GM19452 (cell line): ENCODE measurements at regions not wholly inside any gene's neighbourhood (a gene's known extent, or its start where the extent isn't known, plus 50 kb on each side); places are given as distances from the start of the nearest gene placed in this dataset.
"Not testable (repeated sequence)": the region's sequence is repeated elsewhere in the genome, so short reads cannot be mapped to it uniquely, and the experiment has no call there.

Experiments
- ATAC-seq: cut with Tn5 transposase; IDR thresholded peaks from one replicate; pipeline ENCODE4 v1.9.1; 2021; ENCODE audit not compliant: unreplicated experiment

DNA sequence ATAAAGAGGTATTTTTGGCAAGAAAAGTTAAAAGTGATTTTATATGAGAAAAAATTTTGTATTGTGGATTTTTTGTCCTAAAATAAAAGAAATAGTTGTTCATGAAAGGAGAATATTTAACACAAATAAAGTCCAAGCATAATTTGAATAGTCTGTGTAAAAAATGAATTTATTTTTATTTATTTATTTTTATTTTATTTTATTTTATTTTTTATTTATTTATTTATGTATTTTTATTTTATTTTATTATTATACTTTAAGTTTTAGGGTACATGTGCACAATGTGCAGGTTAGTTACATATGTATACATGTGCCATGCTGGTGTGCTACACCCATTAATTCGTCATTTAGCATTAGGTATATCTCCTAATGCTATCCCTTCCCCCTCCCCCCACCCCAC, 948.9 kb upstream of the ADGRB3 start:
- not testable (repeated sequence) for ATAC-seq

DNA sequence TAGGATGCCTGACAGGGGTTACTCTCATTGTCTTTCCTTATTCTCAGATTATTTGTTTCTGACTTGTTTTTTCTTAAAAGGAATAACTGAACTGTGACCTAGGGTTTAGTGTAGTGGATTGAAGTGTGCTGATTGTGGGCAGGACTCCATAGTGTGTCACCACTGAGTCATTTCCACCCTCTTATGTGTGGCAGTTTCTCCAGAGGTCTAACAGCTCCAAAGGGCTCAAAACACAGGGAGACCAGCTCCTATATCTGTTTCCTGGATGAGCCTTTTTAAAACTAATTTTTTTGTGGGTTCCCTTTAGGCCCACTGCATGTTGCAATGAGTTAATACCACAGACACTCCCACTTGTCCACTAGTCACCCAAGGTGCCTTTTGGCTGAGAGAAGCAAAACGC, 951.1 kb upstream of the ADGRB3 start:
- ATAC-seq = no peak

GRCh38 chr6:67680297-67680932, 954.7 kb upstream of the ADGRB3 start:
- no peak for ATAC-seq

DNA sequence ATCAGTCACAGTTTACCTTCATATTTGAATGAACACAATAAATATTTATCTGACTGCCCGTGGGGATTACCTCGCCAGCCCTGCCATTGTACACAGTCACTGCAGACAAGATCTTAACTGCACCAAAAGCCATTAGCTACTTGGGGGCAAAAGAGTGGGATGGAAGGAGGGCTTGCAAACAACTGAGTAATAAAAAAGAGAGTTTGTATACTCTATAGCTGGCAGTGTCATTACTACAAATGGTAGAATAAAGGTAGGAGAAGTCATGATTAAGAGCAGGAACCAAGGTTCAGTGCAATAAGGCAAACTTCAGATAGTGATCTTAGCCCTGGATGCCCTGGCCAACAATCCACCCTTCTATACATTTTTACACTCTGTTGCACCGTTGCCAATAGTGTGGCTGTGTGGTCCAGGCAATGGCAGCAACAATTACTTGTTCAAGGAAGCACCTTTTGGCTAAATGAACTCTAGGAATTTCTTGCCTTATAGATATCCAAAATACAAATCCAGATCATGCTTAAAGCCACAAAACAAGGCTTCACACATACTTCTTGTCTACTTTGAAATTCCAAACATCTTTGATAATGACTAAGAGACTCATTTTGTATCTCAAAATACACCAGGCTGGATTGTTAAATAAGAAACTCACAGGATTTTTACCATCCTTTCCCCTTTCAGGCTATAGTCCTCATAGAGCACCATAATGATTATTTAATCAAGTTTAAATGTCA, 955.4 kb upstream of the ADGRB3 start:
- no peak for ATAC-seq

DNA sequence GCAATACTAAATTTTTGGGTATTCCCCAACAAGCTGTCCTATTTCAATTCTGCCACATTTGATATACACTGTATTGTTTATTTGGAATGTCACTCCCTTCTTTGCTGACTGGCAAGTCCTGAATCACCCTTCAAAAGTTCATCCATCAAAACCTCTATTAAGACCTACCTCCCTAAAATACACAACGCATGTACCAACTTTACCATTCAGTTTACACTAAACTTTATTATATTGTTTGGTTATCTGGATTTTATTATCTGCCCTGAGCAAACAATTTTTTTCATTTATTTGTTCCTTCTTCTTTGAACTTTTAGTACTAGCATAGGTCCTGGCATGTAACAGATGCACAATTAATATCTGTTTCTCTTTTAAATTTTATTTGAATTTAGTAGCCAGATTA, 958.2 kb upstream of the ADGRB3 start:
- ATAC-seq = no peak

DNA sequence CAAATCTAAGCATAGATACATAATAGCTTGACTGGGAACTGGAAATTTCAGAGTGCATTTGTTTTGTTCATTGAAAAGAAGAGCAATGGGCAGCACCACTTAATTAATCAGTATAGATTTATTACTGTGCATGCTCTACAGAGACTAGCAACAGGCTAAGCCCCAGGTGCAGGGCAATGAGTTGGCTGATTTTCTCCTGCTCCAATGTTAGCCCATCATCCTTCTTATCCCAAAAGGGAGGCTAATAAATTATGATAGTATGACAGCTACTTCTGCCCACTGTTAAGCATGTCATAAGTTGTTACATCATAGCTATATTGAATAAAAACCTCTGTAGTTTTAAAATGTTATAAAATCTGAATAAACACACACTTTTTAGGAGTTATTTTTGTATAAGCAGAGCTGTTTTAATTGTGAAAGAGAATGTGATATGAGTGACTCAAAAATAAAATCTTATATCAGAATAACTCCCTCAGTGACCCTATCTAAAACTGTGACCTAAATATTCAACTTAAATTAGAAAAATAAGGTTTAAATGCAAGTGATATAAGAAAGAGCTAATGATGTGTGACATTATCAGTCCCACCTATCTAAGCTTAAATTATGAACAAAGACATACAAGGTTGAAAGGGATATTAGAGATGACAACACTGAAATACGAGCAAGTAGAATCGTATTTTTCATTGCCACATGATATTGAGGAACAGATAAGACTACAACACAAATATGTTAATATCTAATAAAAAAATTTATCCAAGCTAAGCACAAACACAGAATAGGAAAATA, 967.3 kb upstream of the ADGRB3 start:
- ATAC-seq = no peak

DNA sequence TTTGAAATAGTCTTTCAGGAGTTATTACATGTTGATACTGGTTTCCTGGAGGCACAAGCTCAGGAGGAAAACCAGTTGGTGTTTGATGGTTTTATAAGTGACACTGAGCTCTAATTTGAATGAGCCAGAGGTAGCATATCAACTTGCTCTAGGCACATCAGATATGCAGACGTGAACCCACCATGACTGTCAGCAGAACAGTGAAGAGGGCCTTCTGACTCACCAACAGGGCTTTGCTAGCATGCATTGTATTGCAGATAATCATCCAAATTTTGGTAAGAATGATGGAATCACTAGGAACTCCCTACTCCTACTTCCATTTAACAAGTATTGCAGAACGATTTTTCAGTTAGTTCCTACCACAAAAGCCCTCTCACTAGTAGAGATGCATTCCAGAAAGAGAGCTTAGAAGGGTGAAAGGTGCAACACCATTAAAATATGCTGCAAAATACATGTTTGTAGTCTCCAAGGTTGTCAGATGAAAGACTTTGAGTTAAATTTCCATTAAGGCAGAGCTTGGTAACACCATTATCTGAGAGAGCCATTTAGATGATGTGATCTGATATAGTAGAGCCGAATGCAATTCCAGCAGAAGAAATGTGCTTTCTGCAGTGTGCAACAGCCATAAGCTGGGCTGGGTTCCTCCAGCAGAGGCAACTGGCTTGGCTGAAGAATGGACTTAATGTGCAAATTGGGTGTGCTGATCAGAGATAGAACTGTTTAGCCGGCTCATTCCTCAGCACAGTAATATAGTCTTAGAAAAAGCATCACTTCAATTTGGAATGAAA, 968.7 kb upstream of the ADGRB3 start:
- ATAC-seq = no peak

GRCh38 chr6:67664942-67665341, 970.1 kb upstream of the ADGRB3 start:
- ATAC-seq = no peak

GRCh38 chr6:67663105-67663895, 971.8 kb upstream of the ADGRB3 start:
- ATAC-seq = no peak

GRCh38 chr6:67653561-67653960, 981.5 kb upstream of the ADGRB3 start:
- ATAC-seq = no peak

- no peak for ATAC-seq
These were observed 988.5 kb upstream of the ADGRB3 start for GRCh38 chr6:67646550-67646949.

DNA sequence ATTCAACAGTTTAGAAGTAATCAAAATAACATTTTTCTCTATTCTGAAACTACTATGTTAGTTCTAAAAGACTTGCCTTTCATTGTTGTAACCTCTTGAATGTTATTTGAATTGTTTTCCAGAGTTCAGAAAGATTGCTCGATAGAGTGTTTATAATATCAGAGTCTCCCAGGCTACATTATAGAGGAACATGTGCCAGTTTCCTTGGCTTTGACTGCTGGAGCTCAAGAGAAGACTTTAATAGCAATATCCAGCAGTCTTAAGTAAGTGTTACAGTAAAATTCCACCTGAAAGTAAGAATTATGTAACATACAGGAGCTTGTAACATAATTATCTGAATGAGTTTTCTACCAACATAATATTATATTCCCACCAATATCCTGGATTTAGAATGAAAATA, 991.8 kb upstream of the ADGRB3 start:
- ATAC-seq = no peak

DNA sequence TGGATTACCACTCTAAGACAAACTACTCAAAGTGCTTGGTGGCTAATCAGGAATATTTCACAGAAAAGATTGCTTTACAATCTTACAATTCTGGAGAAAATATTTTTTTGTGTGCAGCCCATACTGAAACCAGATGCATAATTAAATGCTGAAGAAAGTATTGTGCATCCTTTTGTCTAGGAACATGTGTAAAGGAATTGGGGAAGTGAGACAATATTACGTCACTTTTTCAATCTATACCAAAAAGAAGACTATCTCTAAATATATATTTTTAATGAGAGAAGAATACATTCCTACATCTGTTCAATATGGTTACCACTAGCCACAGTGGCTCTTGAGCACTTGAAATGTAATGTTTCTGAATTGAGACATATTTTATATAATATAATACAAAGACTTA, 992.5 kb upstream of the ADGRB3 start:
- no peak for ATAC-seq

DNA sequence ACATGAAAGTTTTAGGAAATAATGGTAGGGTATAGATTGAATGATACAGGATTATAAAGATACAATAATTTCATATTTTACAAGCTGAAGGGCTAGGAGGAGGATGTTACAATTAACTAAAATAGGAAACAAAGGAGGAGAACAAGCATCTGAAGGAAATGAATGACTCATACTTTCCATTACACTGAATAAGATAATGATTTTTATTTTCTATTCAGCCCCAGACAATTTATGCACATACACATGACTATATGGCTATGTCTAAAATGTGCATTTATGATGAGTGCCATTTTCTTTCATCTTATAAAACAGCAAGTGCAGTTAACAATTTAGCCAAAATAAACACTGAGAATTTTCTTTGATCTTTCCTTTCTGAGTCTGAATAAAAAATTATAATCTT, 994.6 kb upstream of the ADGRB3 start:
- ATAC-seq = no peak

DNA sequence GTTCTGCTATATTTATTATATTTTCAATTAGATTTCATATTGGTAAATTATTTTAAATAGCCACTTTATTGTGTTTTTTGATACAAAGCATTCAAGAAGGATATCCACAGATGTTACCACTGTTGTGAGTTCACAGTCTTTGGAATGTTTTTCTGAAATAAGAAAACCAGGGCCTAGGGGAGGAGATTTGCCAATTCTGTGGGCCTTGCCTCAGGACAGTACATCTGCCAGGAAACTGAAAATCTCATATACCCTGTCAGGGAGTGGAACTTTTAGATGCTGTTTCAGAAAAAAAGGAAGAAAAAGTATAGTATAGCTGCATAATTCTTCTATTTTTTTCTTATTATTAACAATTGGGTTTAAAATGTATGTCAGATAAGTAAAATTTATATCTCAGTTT, 995.9 kb upstream of the ADGRB3 start:
- ATAC-seq = no peak

GRCh38 chr6:67634199-67634598, 1000.9 kb upstream of the ADGRB3 start:
- no peak for ATAC-seq

GRCh38 chr6:67633058-67633457, 1002.0 kb upstream of the ADGRB3 start:
- no peak for ATAC-seq

- no peak for ATAC-seq
These were observed 1004.9 kb upstream of the ADGRB3 start for GRCh38 chr6:67630146-67630545.

GRCh38 chr6:67629258-67629657, 1005.8 kb upstream of the ADGRB3 start:
- ATAC-seq = no peak

- ATAC-seq = no peak
These were observed 1019.3 kb upstream of the ADGRB3 start for GRCh38 chr6:67615796-67616195.
